ENCODE measurements at regions not wholly inside any gene's neighbourhood (a gene's known extent, or its start where the extent isn't known, plus 50 kb on each side); places are given as distances from the start of the nearest gene placed in this dataset.
A peak's percentile ranks its signal among the peaks of the same experiment; 100 is the strongest.

- DNase-seq, result no peak
These were observed 939.0 kb upstream of the CRIM1 start for GRCh38 chr2:35416391-35417140.

DNA sequence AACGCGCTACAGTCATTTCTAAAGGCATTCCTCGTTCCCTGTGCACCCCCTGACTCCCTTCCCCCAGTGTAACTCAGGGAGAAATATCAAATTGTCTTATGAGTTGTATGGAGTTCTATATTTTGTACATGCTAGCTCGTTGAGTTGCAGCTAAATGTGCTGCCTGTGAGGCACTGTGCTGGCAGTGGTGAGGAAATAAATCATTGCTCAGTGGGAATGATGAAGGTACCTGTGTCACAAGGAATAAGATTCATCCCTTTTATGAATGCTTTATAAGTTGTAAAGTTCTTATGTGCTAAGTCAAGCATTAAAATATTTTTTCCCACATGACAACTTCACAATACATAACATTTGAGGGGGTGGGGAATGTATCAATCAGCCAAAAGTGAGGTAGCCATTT lies 939.6 kb upstream of the CRIM1 start:
- no peak for DNase-seq

DNA sequence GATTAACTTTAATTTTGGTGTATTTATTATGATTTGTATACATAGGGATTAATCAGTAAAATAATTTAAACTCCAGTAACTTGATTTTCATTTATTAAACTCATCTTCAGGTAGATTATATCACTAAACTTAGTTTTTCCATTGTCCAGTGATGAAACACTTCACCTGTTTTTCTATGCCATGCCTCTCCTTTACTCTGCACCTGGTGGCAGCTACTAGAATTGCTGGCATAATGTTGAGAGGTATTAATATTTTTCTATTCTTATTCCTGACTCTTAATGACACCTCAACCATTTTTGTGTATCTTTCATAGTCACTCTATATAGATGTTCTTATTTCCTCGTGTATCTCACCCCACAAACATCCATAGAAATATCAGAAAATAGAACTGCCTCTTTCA lies 940.3 kb upstream of the CRIM1 start:
- DNase-seq, result no peak

- peak; percentile 59 for DNase-seq
These were observed 945.0 kb upstream of the CRIM1 start for GRCh38 chr2:35410431-35411061.

DNA sequence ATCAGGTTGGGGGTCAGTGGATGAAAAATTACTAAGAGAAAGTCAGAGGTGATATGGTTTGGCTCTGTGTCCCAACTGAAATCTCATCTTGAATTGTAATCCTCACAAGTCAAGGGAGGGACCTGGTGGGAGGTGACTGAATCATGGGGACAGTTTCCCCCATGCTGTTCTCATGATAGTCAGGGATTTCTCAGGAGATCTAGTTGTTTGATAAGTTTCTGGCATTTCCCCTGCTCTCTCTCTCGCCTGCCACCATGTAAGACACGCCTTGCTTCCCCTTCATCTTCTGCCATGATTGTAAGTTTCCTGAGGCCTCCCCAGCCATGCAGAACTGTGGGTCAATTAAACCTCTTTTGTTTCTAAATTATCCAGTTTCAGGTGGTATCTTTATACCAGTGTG lies 945.8 kb upstream of the CRIM1 start:
- DNase-seq, result no peak

GRCh38 chr2:35408320-35408719 lies 947.3 kb upstream of the CRIM1 start:
- no peak for DNase-seq

GRCh38 chr2:35391736-35392442 lies 963.7 kb upstream of the CRIM1 start:
- no peak for DNase-seq

GRCh38 chr2:35378791-35379190 lies 976.8 kb upstream of the CRIM1 start:
- no peak for DNase-seq

DNA sequence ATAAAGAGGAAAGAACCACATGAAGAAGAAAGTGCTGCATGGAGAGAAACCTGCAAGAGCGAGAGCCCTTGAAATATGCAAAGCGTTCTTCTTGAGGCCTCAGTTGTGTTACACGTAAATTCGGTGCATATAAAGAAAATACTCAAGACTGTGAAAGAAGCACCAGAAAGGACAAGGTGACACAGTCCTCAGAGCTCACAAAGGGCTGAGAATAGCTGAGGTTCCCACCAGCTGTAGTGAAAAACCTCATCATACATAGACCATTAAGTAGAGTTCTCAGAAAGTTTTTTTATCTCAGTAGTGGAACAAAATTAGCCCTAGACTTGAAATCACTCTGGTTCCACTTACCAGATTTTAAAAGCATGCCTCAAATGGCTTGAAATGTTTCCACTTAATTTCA lies 980.7 kb upstream of the CRIM1 start:
- no peak for DNase-seq

DNA sequence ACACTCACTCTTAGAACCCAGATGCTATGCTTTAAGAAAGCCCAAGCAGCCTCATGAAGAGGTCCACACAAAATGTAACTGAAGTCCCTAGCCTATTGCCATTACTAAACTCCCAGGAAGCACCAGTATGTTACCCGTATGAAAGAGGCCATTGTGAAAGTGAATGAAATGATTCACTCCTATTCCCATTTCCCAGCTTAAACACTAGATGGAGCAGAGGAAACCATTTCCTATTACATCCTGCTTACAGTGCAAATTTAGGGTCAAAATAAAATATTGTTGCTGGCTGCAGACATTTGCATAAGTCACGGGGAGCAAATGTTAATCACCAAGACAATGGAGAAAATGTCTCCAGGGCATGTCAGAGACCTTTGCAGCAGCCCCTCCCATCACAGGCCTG lies 989.7 kb upstream of the CRIM1 start:
- DNase-seq, result no peak

DNA sequence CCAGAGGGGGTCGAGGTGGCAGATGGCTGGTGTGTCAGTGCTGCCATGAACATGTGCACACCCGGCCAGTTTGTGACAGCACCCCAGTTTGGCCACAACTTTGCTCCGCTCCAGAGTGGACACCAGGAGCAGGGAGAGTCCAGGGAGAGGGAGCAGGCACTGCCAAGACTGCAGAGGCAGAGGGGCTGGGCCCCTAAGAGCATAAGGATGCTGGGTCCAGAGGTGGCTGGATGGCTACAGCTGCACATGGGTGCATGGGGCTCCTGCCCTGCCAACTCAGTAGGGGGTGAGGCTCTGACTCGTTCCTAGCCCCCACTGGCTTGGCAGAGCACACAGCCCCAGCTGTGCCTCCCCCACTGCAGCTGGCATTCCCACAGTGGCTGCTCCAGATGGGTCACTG lies 999.2 kb upstream of the CRIM1 start:
- no peak for DNase-seq

DNA sequence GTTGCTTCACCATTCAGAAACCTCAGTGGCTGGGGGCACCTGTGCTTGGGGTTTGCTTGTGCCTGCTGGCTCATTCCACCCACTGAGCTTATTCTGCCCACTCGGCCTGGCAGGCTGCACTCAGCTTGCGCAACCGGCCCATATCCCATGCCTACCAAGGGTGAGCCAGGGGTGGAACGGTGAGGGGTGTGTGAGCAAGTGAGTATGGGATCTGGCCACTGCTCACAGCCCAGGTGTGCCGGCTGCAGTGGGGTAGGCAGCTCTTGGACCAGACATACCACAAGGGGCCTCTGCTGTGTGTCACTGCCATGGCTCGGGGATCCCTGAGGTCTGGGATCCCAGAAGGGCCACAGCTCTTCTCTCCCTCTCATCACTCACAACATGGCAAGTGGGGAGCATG lies 1000.5 kb upstream of the CRIM1 start:
- no peak for DNase-seq

- no peak for DNase-seq
These were observed 1008.0 kb upstream of the CRIM1 start for GRCh38 chr2:35347561-35347960.

GRCh38 chr2:35343135-35343534 lies 1012.4 kb upstream of the CRIM1 start:
- DNase-seq, result no peak

- DNase-seq, result no peak
These were observed 1016.4 kb upstream of the CRIM1 start for GRCh38 chr2:35339211-35339610.

GRCh38 chr2:35337922-35338321 lies 1017.7 kb upstream of the CRIM1 start:
- DNase-seq, result no peak

GRCh38 chr2:35314049-35314448 lies 1041.5 kb upstream of the CRIM1 start:
- DNase-seq, result no peak

DNA sequence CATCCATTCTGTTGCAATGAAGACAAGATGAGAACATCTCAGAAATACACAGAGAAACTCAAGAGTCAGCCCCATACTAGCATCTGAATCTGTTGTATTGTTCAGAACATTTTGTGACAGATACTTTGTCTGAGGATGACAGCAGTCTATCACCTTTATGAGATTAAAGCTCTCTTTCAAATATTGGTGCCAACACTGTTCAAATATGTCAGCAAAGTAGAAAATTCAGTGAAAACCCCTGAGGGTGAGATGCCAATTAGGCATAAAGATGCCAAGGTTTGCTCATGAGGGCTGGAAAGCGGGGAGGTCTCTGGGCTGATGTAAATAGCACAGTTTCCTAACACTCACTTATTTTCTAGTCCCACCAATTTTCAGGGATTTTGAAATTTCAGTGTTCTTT lies 1054.2 kb upstream of the CRIM1 start:
- no peak for DNase-seq

DNA sequence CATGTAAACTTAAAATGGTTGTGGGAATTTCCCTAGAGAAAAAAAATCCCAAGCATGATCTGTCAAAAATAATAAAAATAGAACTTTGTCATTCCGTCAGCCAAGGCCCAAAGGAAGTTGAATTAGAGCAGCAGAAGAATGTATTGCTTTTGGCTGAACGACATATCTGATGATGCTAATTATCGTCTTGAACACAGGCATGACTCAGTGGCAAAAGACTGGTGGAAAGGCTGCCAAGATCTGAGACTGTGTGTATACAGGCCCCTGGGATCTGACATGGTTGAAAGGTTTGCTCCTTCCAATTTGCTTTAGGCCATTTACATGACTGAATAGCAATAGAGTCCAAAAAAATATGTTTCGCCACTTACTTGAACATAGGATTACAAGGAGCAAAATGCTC lies 1057.1 kb upstream of the CRIM1 start:
- DNase-seq, result no peak

DNA sequence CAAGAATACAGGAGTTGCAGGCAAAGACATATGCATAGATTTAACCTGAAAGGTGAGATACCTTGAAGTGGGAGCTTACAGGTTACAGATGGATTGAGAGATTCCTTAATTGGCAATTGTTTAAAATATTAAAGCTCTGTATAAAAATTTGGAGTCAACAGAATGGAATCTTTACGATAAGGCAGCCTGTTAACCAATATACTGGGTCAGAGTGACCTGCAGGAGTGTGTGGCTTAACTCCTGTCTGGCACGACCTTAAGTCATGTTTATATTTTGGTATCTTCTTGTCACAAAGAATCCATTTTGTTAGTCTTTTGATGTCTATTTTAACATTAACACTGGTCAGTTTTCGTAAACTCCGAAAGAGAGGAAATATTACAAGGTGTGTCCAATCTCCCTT lies 1058.2 kb upstream of the CRIM1 start:
- no peak for DNase-seq

DNA sequence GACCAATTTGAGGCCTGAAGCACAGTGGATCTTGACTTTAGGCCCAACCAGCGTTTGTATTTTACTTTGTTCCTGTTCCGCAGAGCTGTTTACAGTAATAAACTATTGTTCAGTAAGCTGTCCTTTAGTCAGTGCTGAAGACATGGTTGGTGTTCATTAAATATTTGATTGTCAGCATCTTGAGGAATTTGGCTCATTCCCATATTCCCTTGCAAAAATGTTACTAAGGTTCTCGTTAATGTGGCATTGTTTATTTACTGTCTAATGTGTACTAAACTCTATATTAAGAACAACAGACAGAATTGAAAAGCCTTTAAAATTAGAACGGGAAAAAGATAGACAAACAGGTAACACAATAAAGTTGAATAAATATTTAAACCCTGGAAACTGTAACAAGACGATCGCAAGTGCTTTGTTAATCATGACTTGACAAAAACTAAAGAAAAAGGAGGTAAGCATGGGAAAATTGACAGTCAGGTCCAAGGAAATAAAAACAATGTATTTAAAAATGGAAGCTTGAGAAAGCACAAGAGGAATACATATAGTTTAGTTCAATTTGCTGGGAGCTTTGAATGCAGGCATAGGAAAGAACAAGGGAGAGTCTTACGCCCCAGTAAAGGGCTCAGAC lies 1060.8 kb upstream of the CRIM1 start:
- no peak for DNase-seq

GRCh38 chr2:35293261-35293660 lies 1062.3 kb upstream of the CRIM1 start:
- DNase-seq, result no peak

DNA sequence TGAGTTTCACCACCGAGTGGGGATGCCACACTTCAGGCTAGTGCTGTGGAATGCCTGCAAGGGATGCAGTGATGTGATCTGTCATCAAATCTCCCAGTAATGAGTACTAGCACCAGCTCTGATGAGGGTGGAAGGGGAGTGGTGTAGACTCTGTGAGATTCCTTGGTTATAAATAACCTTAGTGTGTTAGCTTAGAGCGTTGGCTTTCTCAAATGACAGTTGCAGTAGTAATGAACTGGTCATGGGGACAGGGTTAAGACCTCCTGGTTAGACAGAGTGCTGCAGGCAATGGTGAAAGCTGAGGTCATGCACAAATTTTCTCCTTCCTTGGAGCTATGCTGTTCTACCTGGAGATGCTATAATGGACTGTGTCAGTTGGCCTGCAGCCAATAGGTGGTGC lies 1063.4 kb upstream of the CRIM1 start:
- DNase-seq, result no peak

GRCh38 chr2:35281702-35282101 lies 1073.9 kb upstream of the CRIM1 start:
- no peak for DNase-seq

Measured in RPMI8226 (cell line).